Colon (tissue), 2 donors: ENCODE measurements at regions not wholly inside any gene's neighbourhood (a gene's known extent, or its start where the extent isn't known, plus 50 kb on each side); places are given as distances from the start of the nearest gene placed in this dataset.
A peak's percentile ranks its signal among the peaks of the same experiment; 100 is the strongest.
"Not testable (repeated sequence)": the region's sequence is repeated elsewhere in the genome, so short reads cannot be mapped to it uniquely, and the experiment has no call there.

Experiments
- FAIRE-seq: peaks from 2 replicates; lab custom pipeline; 2012; peaks lifted over from hg19 to GRCh38; lab: Jason Lieb, UNC
- donor health status: control.
- donor health status: control.

DNA sequence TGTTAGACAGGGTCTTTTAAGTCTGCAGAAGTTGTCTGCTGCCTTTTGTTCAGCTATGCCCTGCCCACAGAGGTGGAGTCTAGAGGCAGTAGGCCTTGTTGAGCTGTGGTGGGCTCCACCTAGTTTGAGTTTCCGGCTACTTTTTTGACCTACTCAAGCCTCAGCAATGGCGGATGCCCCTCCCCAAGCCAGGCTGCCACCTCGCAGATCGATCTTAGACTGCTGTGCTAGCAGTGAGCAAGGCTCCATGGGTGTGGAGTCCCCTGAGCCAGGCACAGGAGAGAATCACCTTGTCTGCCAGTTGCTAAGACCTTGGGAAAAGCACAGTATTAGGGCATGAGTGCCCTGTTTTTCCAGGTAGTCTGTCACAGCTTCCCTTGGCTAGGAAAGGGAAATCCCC lies 664.6 kb upstream of the DPPA4 start:
- not testable (repeated sequence) for FAIRE-seq

DNA sequence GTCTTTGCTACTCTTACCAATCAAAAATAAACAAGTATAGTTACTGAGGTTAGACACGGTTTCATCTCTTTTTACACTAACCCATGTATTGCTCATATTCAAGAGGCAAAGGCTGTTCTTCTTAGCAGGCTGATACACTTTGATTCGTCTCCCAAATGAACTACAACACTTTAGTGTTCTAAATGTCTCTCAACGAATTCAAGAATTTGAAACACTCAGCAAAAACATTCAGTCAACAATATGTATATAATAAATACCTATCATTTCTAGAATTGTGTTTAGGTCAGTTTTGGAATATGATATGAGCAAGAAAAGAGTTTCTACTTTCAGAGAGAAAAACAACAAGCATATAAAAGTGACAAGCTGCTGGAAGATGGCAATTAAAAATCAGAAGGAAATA lies 669.6 kb upstream of the DPPA4 start:
- FAIRE-seq = no peak

- FAIRE-seq = peak; percentile 47
Measured at GRCh38 chr3:110015231-110015963, 678.1 kb upstream of the DPPA4 start.

- FAIRE-seq = no peak
Measured at GRCh38 chr3:110016235-110016815, 679.0 kb upstream of the DPPA4 start.

DNA sequence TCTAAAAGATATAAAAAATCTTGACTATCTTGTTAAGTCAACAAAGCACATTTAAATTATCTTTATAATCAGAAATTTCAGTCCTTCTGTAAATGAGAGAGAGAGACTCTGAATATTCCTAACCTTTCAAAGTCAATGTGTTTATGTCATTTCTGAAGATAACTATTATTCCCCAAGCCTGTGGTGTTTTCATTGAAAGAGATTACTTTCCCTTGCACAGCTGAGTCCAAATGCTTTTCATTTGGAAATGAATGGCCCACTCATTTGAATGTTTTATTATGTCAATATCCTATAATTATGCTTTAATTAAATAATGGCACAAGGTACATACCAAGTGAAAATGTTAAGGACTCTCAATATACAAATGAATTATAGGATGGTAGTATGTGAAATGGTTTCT lies 680.0 kb upstream of the DPPA4 start:
- FAIRE-seq = no peak

GRCh38 chr3:110021659-110022058 lies 684.3 kb upstream of the DPPA4 start:
- no peak for FAIRE-seq

DNA sequence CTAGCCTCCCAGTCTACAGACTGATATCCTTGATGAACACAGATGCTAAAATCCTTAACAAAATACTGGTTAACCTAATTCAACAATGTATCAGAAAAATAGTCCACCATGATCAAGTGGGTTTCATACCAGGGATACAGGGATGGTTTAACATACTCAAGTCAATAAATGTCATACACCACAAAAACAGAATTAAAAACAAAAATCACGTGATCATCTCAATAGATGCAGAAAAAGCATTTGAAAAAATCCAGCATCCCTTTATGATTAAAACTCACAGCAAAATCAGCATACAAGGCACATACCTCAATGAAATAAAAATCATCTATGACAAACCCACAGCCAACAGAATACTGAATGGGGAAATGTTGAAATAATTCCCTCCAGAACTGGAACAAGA lies 685.7 kb upstream of the DPPA4 start:
- not testable (repeated sequence) for FAIRE-seq

GRCh38 chr3:110026421-110026820 lies 689.1 kb upstream of the DPPA4 start:
- no peak for FAIRE-seq

GRCh38 chr3:110027446-110028080 lies 690.2 kb upstream of the DPPA4 start:
- FAIRE-seq = no peak

DNA sequence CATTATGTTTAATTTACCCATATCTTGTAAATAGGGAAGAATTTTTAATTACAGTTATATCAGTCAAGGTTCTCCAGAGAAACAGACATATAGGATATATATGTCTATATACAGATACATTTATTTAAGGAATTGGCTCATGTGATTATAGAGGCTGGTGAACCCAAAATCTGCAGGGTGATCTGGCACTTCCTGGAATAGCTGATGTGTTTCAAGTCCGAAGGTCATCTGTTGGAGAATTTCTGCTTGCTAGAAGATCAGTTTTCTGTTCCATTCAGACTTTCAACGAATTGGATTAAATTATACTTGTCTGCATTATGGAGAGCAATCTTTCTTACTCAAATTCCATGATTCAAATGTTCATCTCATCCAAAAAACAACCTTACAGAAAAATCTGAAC lies 694.6 kb upstream of the DPPA4 start:
- no peak for FAIRE-seq

DNA sequence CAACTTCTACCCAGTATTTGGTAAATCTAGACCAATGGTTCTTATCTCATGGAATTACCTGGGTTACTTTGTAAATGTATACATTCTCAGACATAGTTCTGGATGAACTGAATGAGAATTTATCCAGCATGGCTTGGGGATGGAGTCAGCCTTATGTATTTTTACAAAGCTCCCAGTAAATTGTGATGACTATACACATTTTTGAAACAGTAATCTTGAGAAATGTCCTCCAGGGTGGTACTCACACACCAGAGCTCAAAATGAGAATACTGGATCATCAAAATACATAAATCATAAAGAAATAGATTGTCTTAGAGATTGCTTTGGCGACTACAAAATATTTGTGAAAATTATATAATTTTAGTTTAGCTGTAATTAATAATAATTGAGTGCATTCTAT lies 722.1 kb upstream of the DPPA4 start:
- FAIRE-seq = no peak

DNA sequence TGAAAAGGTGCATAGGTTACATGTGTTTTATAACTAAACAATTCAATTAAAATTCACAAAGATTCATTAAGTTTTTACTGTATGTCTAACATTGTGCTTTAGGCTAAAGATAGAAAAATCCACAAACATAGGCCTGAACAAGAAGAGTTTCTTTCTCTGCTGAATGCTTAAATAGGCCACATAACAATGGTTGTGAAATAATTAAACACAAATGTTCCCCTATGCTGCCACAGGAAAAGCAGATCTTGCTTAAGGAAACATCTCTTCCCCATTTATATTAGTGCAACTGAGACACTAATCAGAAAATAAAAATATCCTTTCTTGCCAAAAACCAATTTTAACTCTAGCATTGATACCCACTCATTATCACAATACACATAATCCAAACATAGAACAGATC lies 725.4 kb upstream of the DPPA4 start:
- FAIRE-seq = no peak

GRCh38 chr3:110063178-110063577 lies 725.8 kb upstream of the DPPA4 start:
- no peak for FAIRE-seq

GRCh38 chr3:110066206-110066605 lies 728.9 kb upstream of the DPPA4 start:
- FAIRE-seq = no peak

GRCh38 chr3:110067527-110067926 lies 730.2 kb upstream of the DPPA4 start:
- FAIRE-seq = no peak

DNA sequence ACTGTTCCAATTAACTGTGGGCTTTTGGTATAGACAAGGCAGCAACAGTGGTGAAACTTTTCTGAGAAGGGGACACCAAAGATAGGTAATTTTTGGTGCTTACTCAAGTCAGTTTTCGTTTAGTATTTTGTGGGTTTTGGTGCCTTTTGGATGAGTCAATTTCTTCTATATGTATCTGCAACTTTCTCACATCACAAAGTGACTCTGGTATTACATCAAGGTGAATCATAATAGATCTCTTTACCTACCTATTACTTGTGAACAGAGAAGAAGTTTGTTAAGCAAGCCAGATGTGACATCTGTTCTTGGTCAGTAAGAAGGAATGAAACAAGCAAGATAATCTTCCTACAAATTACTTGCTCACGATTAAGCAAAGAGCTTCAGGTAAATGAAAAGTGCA lies 732.4 kb upstream of the DPPA4 start:
- no peak for FAIRE-seq

DNA sequence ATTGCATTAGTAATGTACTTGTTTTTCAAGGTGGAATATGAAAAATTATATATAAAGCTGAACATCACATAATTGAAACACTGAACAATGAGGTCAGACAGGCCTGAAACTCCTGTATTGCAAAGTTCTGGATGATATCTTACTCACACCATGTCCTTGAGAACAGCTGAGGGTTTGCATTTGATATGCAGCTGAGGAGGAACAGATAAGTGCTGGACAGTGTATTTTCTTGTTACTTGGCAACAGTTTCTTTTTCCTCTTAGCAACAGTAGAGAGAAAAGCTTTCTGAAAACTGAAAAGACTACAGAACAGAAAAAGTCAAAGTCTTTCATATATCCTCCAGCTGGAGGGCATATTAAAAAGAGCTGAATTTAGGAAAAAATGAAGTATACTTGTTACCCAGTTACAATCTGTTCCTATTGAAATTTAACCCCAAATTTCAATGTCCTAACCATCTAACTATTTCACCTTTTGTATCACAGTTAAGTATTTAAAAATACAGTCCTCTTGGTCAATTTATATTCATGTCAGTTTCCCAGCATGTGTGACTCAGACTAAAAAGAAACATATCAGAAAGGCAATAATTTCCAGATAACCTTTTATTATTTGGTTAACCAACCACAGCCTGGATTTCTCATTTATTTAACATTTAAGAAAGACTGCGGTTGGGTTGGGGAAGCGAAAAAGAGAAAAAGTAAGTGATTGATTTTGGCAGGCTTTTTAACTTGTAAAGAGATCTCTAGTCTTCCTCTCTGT lies 733.0 kb upstream of the DPPA4 start:
- no peak for FAIRE-seq

GRCh38 chr3:110074095-110074494 lies 736.7 kb upstream of the DPPA4 start:
- no peak for FAIRE-seq

DNA sequence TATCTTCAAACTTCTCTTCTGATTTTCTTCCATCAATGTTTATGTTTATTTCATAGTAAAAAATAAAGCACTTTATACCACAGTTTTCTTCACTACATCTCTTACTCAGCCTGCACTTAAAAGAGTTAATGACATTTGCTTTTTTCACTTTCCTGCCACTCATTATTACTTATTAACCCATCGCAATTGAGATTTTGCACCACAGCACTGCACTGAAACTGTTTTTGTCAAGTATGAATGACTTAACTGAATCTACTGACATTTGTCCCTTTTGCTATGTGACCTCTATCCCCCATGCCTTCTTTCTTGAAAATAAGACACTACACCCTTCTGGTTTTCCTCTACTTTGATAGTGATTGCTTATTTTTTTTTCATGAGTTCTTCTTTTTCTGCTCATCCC lies 739.7 kb upstream of the DPPA4 start:
- no peak for FAIRE-seq

DNA sequence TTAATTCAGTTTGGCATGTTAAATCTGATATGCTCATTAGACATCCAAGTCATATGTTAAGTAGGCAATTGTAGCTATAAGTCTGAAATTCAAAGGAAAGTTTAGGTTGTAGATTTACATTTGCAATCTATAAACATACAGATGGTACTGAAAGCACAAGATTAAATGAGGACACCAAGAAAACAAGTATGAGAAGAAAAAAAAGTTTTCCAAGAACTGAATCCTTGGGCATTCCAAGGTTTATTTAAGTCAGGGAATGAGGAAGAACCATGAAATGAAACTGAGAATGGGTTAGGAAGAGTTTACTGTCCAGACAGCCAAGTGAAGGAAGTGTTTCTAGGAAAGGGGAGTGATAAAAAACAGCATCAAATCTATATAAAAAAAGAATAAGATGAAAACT lies 756.1 kb upstream of the DPPA4 start:
- FAIRE-seq = no peak

DNA sequence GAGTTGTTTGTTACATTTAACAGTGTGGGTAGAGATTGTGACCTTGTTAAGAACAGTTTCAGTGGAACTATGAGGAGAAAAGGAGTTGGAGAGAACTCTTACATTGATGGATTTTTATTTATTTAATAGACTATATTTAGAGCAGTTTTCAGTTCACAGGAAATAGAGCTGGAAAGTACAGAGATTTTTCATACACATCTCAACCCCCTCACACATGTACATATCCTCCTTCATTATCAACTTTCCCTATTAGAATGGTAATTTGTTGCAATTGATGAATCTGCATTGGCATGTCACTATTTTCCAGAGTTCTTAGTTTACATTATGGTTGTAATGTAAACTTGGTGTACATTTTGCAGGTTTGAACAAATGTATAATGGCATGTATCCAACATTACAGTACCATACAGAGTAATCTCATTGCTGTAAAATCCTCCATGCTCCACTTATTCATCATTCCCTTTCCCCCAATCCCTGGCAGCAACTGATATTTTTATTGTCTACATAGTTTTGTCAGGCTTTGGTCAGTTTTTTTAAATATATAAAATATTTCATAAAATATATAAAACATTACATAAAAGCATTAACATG lies 756.6 kb upstream of the DPPA4 start:
- FAIRE-seq = no peak

GRCh38 chr3:110099711-110100110 lies 762.4 kb upstream of the DPPA4 start:
- no peak for FAIRE-seq

GRCh38 chr3:110101361-110101760 lies 764.0 kb upstream of the DPPA4 start:
- no peak for FAIRE-seq
